ENCODE measurements at regions not wholly inside any gene's neighbourhood (a gene's known extent, or its start where the extent isn't known, plus 50 kb on each side); places are given as distances from the start of the nearest gene placed in this dataset.

GRCh38 chr7:106765727-106766355 is 99.2 kb upstream of the PIK3CG start:
- Mint-ChIP-seq H3K4me1 (ENCODE audit: low read depth) (peaks cover 49% of the 10 kb centered on the region), H3K36me3 (ENCODE audit: low read depth) (no peaks in the 10 kb centered on the region), H3K27me3 (ENCODE audit: low read depth) (no peaks in the 10 kb centered on the region), H3K27ac (ENCODE audit: unreplicated experiment) (peak overlapping the region; percentile 73), H3K9me3 (ENCODE audit: low read depth) (no peaks in the 10 kb centered on the region), H3K4me3 (ENCODE audit: unreplicated experiment) (no peak overlapping the region)
- TF ChIP-seq CTCF (IDR thresholded peaks at IDR 0.05), result no peak
- no peak for DNase-seq (ENCODE audit: low spot score)

GRCh38 chr7:106766551-106766950 is 98.5 kb upstream of the PIK3CG start:
- H3K4me1 Mint-ChIP-seq (ENCODE audit: low read depth), result peaks cover 49% of the 10 kb centered on the region

GRCh38 chr7:106767078-106767477 is 98.0 kb upstream of the PIK3CG start:
- H3K4me1 Mint-ChIP-seq (ENCODE audit: low read depth), result peaks cover 50% of the 10 kb centered on the region
- H3K36me3 Mint-ChIP-seq (ENCODE audit: low read depth), result no peaks in the 10 kb centered on the region
- no peaks in the 10 kb centered on the region for H3K9me3 Mint-ChIP-seq (ENCODE audit: low read depth)
- no peak for TF ChIP-seq CTCF (IDR thresholded peaks at IDR 0.05)
- no peaks in the 10 kb centered on the region for H3K27me3 Mint-ChIP-seq (ENCODE audit: low read depth)
- no peak overlapping the region for H3K4me3 Mint-ChIP-seq (ENCODE audit: unreplicated experiment)
- H3K27ac Mint-ChIP-seq (ENCODE audit: unreplicated experiment), result peak overlapping the region; percentile 53
- no peak for DNase-seq (ENCODE audit: low spot score)

More at GRCh38 chr7:106766551-106766950, 98.5 kb upstream of the PIK3CG start:
- no peak for DNase-seq (ENCODE audit: low spot score)
- no peak for TF ChIP-seq CTCF (IDR thresholded peaks at IDR 0.05)
- Mint-ChIP-seq H3K9me3 (ENCODE audit: low read depth) (no peaks in the 10 kb centered on the region), H3K36me3 (ENCODE audit: low read depth) (no peaks in the 10 kb centered on the region), H3K27ac (ENCODE audit: unreplicated experiment) (peak overlapping the region; percentile 73), H3K27me3 (ENCODE audit: low read depth) (no peaks in the 10 kb centered on the region), H3K4me3 (ENCODE audit: unreplicated experiment) (no peak overlapping the region)

- Mint-ChIP-seq H3K4me3 (ENCODE audit: unreplicated experiment) (peak overlapping the region; percentile 45), H3K36me3 (ENCODE audit: low read depth) (no peaks in the 10 kb centered on the region)
These were observed 97.4 kb upstream of the PIK3CG start for GRCh38 chr7:106767498-106768323.

More at GRCh38 chr7:106767498-106768323, 97.4 kb upstream of the PIK3CG start:
- peaks cover 56% of the 10 kb centered on the region for H3K4me1 Mint-ChIP-seq (ENCODE audit: low read depth)
- no peak for DNase-seq (ENCODE audit: low spot score)
- H3K9me3 Mint-ChIP-seq (ENCODE audit: low read depth), result no peaks in the 10 kb centered on the region
- no peaks in the 10 kb centered on the region for H3K27me3 Mint-ChIP-seq (ENCODE audit: low read depth)
- peak overlapping the region; percentile 84 for H3K27ac Mint-ChIP-seq (ENCODE audit: unreplicated experiment)
- TF ChIP-seq CTCF (IDR thresholded peaks at IDR 0.05), result no peak

All from chondrocyte (in vitro differentiated cells).